ENCODE measurements at regions not wholly inside any gene's neighbourhood (a gene's known extent, or its start where the extent isn't known, plus 50 kb on each side); places are given as distances from the start of the nearest gene placed in this dataset.

- TF ChIP-seq POLR2A (IDR thresholded peaks at IDR 0.05) (no peak), CTCF (IDR thresholded peaks at IDR 0.05 in 8 of 11, conservative IDR thresholded peaks at IDR 0.05 in 3 of 11) (no peak)
Observed at GRCh38 chr1:59138402-59138801, 158.5 kb upstream of the FGGY start.

All from spleen (tissue), 7 donors.